GM12878 (cell line): ENCODE measurements at regions not wholly inside any gene's neighbourhood (a gene's known extent, or its start where the extent isn't known, plus 50 kb on each side); places are given as distances from the start of the nearest gene placed in this dataset.

Experiments used
- ATAC-seq: fragments of 200-7000 bp; cut with Tn5 transposase; 3 replicates; pipeline ENCODE4 v1.9.1; 2020; ENCODE audit warnings: mild to moderate bottlenecking, moderate library complexity
- BruUV-seq: library from RNA; stranded (reverse); fragments of 400-500 nt; replicated peaks from 2 replicates; lab custom pipeline; 2021; lab: Mats Ljungman, UMichigan
- CTCF ChIA-PET: fragments of 300-600 bp; sonication (Branson Sonifier 250); formaldehyde crosslinking; extraction: SDS; loops from one replicate; lab custom pipeline; 2021; ENCODE audit warnings: inconsistent platforms; lab: Yijun Ruan, JAX
- POLR2A ChIA-PET: fragments of 350-600 bp; formaldehyde crosslinking; extraction: SDS; loops from one replicate; lab custom pipeline; 2021; ENCODE audit warnings: inconsistent platforms; lab: Charles Lee
- RAD21 ChIA-PET: fragments of 300-600 bp; sonication (Branson Sonifier 250); formaldehyde crosslinking; loops from one replicate; lab custom pipeline; 2023; ENCODE audit warnings: antibody characterized with exemption; ENCODE audit not compliant: unreplicated experiment; lab: Charles Lee
- SMC1A ChIA-PET: fragments of 300-600 bp; sonication (Branson Sonifier 250); formaldehyde crosslinking; loops from one replicate; lab custom pipeline; 2023; ENCODE audit not compliant: unreplicated experiment, uncharacterized antibody; lab: Charles Lee
- DNase-seq: peaks from one replicate; pipeline ENCODE4 v3.0.0-alpha.2; 2011; ENCODE audit warnings: low read depth, low spot score
- FAIRE-seq: peaks from 3 replicates; lab custom pipeline; 2011; peaks lifted over from hg19 to GRCh38; lab: Jason Lieb, UNC
- H2AFZ ChIP-seq: 2 replicates; pipeline ENCODE4 v1.6.0; 2011; ENCODE audit warnings: low read depth, low read length, control low read depth; ENCODE audit not compliant: control insufficient read depth
- H3K27ac ChIP-seq: 2 replicates; pipeline ENCODE4 v1.5.1; 2011; ENCODE audit warnings: control low read depth; ENCODE audit not compliant: control insufficient read depth, insufficient read depth
- H3K27me3 ChIP-seq, 2 experiments: replicated peaks in 1 of 2; 2 replicates each; pipeline versions ENCODE4 v1.6.0 to v1.6.1; 2011; ENCODE audit warnings: low read length in 1 of 2; ENCODE audit not compliant: control insufficient read depth in 2 of 2, insufficient read depth in 2 of 2
- H3K36me3 ChIP-seq, 2 experiments: 2 replicates each; pipeline ENCODE4 v1.5.1; 2011; ENCODE audit warnings: low read length in 1 of 2; ENCODE audit not compliant: control insufficient read depth in 2 of 2, insufficient read depth in 2 of 2
- H3K4me1 ChIP-seq: 2 replicates; pipeline ENCODE4 v1.6.1; 2011; ENCODE audit warnings: mild to moderate bottlenecking, low read length, moderate library complexity, mixed read lengths; ENCODE audit not compliant: control insufficient read depth, insufficient read depth
- H3K4me2 ChIP-seq: 2 replicates; pipeline ENCODE4 v1.6.0; 2011; ENCODE audit warnings: control low read depth; ENCODE audit not compliant: control insufficient read depth, insufficient read depth
- H3K4me3 ChIP-seq: fragments of 200-600 bp; sonication (generic); 2 replicates; pipeline ENCODE4 v1.5.1; 2016
- H3K79me2 ChIP-seq: 2 replicates; pipeline ENCODE4 v1.6.0; 2011; ENCODE audit warnings: low read length; ENCODE audit not compliant: control insufficient read depth, insufficient read depth
- H3K9ac ChIP-seq: 2 replicates; pipeline ENCODE4 v1.8.0; 2011; ENCODE audit warnings: low read length, control low read depth, mixed read lengths; ENCODE audit not compliant: control insufficient read depth, insufficient read depth
- H3K9me3 ChIP-seq: replicated peaks from 3 replicates; pipeline ENCODE4 v1.5.1; 2011; ENCODE audit warnings: mild to moderate bottlenecking, low read length; ENCODE audit not compliant: control insufficient read depth, insufficient read depth
- H4K20me1 ChIP-seq: 2 replicates; pipeline ENCODE4 v1.6.0; 2011; ENCODE audit not compliant: control insufficient read depth, insufficient read depth
- BHLHE40 ChIP-seq, 2 experiments: fragments of 450-650 bp in 1 of 2; IDR thresholded peaks; 2 replicates each; pipeline ENCODE4 v1.6.1; 2011 to 2017; ENCODE audit warnings: low read depth in 2 of 2, borderline replicate concordance in 1 of 2, improper control_type of control experiment in 1 of 2, low read length in 1 of 2, mild to moderate bottlenecking in 1 of 2
- KAT2A ChIP-seq: conservative IDR thresholded peaks from 2 replicates; pipeline ENCODE4 v1.6.1; 2011; ENCODE audit warnings: low read depth, low read length; ENCODE audit not compliant: control insufficient read depth
- MLLT1 ChIP-seq: fragments of 450-650 bp; IDR thresholded peaks from 2 replicates; pipeline ENCODE4 v1.6.1; 2016; ENCODE audit warnings: mild to moderate bottlenecking
- MTA3 ChIP-seq: IDR thresholded peaks from 2 replicates; pipeline ENCODE4 v1.6.1; 2012; ENCODE audit warnings: low read length, inconsistent platforms, borderline replicate concordance
- NR2C1 ChIP-seq: fragments of 450-650 bp; IDR thresholded peaks from 2 replicates; pipeline ENCODE4 v1.6.1; 2017; ENCODE audit warnings: antibody characterized with exemption, mild to moderate bottlenecking, moderate library complexity
- PKNOX1 ChIP-seq: fragments of 450-650 bp; IDR thresholded peaks from 2 replicates; pipeline ENCODE4 v1.6.1; 2016; ENCODE audit warnings: mild to moderate bottlenecking
- POU2F2 ChIP-seq: IDR thresholded peaks from 3 replicates; pipeline ENCODE4 v1.6.1; 2011; ENCODE audit warnings: low read depth, mild to moderate bottlenecking, low read length, borderline replicate concordance
- RUNX3 ChIP-seq: IDR thresholded peaks from 2 replicates; pipeline ENCODE4 v1.6.1; 2012; ENCODE audit warnings: low read length, inconsistent platforms
- YY1 ChIP-seq: IDR thresholded peaks from 2 replicates; pipeline ENCODE4 v1.6.1; 2011; ENCODE audit warnings: low read depth, mild to moderate bottlenecking, low read length
- ZNF274 ChIP-seq: IDR thresholded peaks from one replicate; pipeline ENCODE4 v1.8.0; 2011; ENCODE audit not compliant: insufficient read length, insufficient read depth
- WGBS: methylation state at CpG from one replicate; pipeline ENCODE4 v1.1.6; 2016; ENCODE audit warnings: low lambda C conversion rate; ENCODE audit not compliant: insufficient replicate concordance, insufficient coverage; ENCODE audit errors: missing lambda C conversion rate; 5-methylcytosine and 5-hydroxymethylcytosine counted together
- in situ Hi-C: fragments of 300-500 bp; cut with MboI; formaldehyde crosslinking; loops from 9 replicates; pipeline ENCODE4 v1.14.3; 2018; ENCODE audit warnings: mixed read lengths
- intact Hi-C: fragments of 100-400 bp; cut with micrococcal nuclease; formaldehyde crosslinking; loops from one replicate; pipeline ENCODE4 v1.14.2; 2022; ENCODE audit not compliant: unreplicated experiment

GRCh38 chr5:23385036-23385435 is 122.4 kb upstream of the PRDM9 start:
- Histone ChIP-seq H3K9ac (no peak overlapping the region), H3K79me2 (no peaks in the 10 kb centered on the region), H3K36me3 (no peaks in the 10 kb centered on the region), H3K4me2 (no peak overlapping the region), H4K20me1 (no peaks in the 10 kb centered on the region), H2AFZ (no peak overlapping the region), H3K4me3 (no peak overlapping the region), H3K27ac (no peak overlapping the region), H3K27me3 (no peaks in the 10 kb centered on the region), H3K4me1 (no peaks in the 10 kb centered on the region), H3K9me3 (no peaks in the 10 kb centered on the region)
- FAIRE-seq (no peak), ATAC-seq (no peak), DNase-seq (no peak)
- ChIA-PET POLR2A (no interaction called here), SMC1A (no interaction called here), CTCF (no interaction called here), RAD21 (no interaction called here)
- in situ Hi-C loops (no loop called here), intact Hi-C loops (no loop called here)
- TF ChIP-seq POU2F2 (no peak), BHLHE40 (IDR thresholded peaks at IDR 0.05; ENCODE audit: borderline replicate concordance in 1 of 2, low read depth in 2 of 2, low read length in 1 of 2) (no peak), MLLT1 (no peak), MTA3 (no peak), ZNF274 (no peak), PKNOX1 (no peak), NR2C1 (no peak), RUNX3 (no peak), KAT2A (no peak), YY1 (no peak)
- 0% methylated on average over 1 of the region's 1 CpG for WGBS
- no TSS peak for BruUV-seq
